ENCODE measurements at regions not wholly inside any gene's neighbourhood (a gene's known extent, or its start where the extent isn't known, plus 50 kb on each side); places are given as distances from the start of the nearest gene placed in this dataset.

DNA sequence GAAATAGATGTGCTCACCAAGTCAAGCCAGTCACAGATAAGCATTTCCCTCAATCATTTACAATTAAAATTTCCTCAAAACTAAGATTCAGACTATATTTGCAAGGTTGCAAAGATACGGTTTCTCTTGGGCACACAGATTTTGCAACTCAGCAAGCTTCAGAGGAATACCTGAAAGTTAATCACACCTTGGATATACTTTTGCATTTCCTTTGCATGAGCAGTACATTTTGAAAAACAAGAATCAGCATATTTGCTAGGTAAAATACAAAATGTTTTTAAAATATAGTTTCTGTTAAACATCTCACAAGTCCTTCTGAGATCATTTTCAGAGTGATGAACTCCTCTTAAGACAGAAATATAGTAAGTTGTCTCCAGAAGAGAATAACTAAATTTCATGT, 336.9 kb downstream of the DUSP6 start:
- TF ChIP-seq POLR2A (IDR thresholded peaks at IDR 0.05; ENCODE audit: low read depth, low read length), result no peak
- TF ChIP-seq POLR2AphosphoS5 (IDR thresholded peaks at IDR 0.05; ENCODE audit: low read depth, low read length), result no peak
- no peak for TF ChIP-seq TAF1 (IDR thresholded peaks at IDR 0.05; ENCODE audit: borderline replicate concordance, low read depth, low read length)

Measured in GM12892 (cell line).